Common myeloid progenitor, CD34-positive (primary cell): ENCODE measurements at regions not wholly inside any gene's neighbourhood (a gene's known extent, or its start where the extent isn't known, plus 50 kb on each side); places are given as distances from the start of the nearest gene placed in this dataset.

Experiments used
- CTCF ChIA-PET: fragments of 350-600 bp; sonication (Branson Sonifier 250); formaldehyde crosslinking; loops from one replicate; lab custom pipeline; 2021; ENCODE audit warnings: antibody characterized with exemption; lab: Charles Lee
- POLR2A ChIA-PET: fragments of 350-600 bp; sonication (Branson Sonifier 250); formaldehyde crosslinking; loops from one replicate; lab custom pipeline; 2021; ENCODE audit warnings: antibody characterized with exemption; lab: Charles Lee
- DNase-seq, 3 donors: peaks; one replicate each; pipeline versions ENCODE4 v3.0.0 to v3.0.0-alpha.2; 2013
- H3K27ac ChIP-seq, 2 experiments: 1 replicate in 1 of 2; 2 replicates in 1 of 2; pipeline ENCODE4 v1.7.0; 2013; ENCODE audit warnings: inconsistent platforms in 2 of 2, low read length in 2 of 2, mild to moderate bottlenecking in 2 of 2, low read depth in 1 of 2, moderate library complexity in 1 of 2; ENCODE audit not compliant: severe bottlenecking in 2 of 2, insufficient read depth in 1 of 2, poor library complexity in 1 of 2
- H3K27me3 ChIP-seq, 5 experiments: replicated peaks in 2 of 5; 1 replicate in 3 of 5; 2 replicates in 2 of 5; pipeline versions ENCODE4 v1.6.1 to v1.7.0; 2013; ENCODE audit warnings: low read length in 4 of 5, mild to moderate bottlenecking in 2 of 5, moderate library complexity in 2 of 5, inconsistent platforms in 1 of 5; ENCODE audit not compliant: insufficient read depth in 5 of 5, control insufficient read depth in 4 of 5
- H3K36me3 ChIP-seq, 4 experiments: 1 replicate in 2 of 4; 2 replicates in 2 of 4; pipeline versions ENCODE4 v1.6.1 to v1.7.0; 2013; ENCODE audit warnings: low read length in 3 of 4, control low read depth in 1 of 4, mild to moderate bottlenecking in 1 of 4; ENCODE audit not compliant: control insufficient read depth in 4 of 4, insufficient read depth in 4 of 4
- H3K4me1 ChIP-seq, 4 experiments: 1 replicate in 3 of 4; 2 replicates in 1 of 4; pipeline versions ENCODE4 v1.6.1 to v1.7.1; 2013; ENCODE audit warnings: low read length in 3 of 4, mild to moderate bottlenecking in 3 of 4, control low read depth in 1 of 4, inconsistent platforms in 1 of 4, moderate library complexity in 1 of 4; ENCODE audit not compliant: control insufficient read depth in 4 of 4, insufficient read depth in 4 of 4; ENCODE audit errors: control extremely low read depth in 1 of 4
- H3K4me3 ChIP-seq, 7 experiments: 1 replicate in 4 of 7; 2 replicates in 3 of 7; pipeline versions ENCODE4 v1.5.1 to v1.7.0; 2013; ENCODE audit warnings: mild to moderate bottlenecking in 7 of 7, low read length in 6 of 7, moderate library complexity in 6 of 7, inconsistent platforms in 2 of 7, low read depth in 2 of 7, control low read depth in 1 of 7; ENCODE audit not compliant: insufficient read depth in 4 of 7, control insufficient read depth in 1 of 7; ENCODE audit errors: extremely low read depth in 1 of 7
- H3K9me3 ChIP-seq, 5 experiments: 1 replicate in 4 of 5; 2 replicates in 1 of 5; pipeline versions ENCODE4 v1.6.1 to v1.7.1; 2013; ENCODE audit warnings: low read length in 4 of 5, mild to moderate bottlenecking in 2 of 5, inconsistent platforms in 1 of 5, low read depth in 1 of 5, moderate library complexity in 1 of 5; ENCODE audit not compliant: control insufficient read depth in 4 of 5, insufficient read depth in 2 of 5; ENCODE audit errors: control extremely low read depth in 1 of 5
- WGBS: methylation state at CpG from one replicate; pipeline ENCODE4 v1.1.5; 2013; ENCODE audit not compliant: insufficient coverage; 5-methylcytosine and 5-hydroxymethylcytosine counted together

- 100% methylated on average over 1 of the region's 2 CpGs for WGBS
- CTCF ChIA-PET: interaction anchor here (1.0 kb wide), 1 partner anchor 211 kb away, joined by 3 read pairs; no protein-coding TSS in a partner anchor
- no peak for DNase-seq
Observed at GRCh38 chr4:81685104-81685503, 213.4 kb upstream of the RASGEF1B start.

GRCh38 chr4:81684352-81684751, 212.6 kb upstream of the RASGEF1B start:
- Histone ChIP-seq H3K4me3 (no peak overlapping the region), H3K27me3 (no peaks in the 10 kb centered on the region), H3K36me3 (no peaks in the 10 kb centered on the region), H3K9me3 (no peaks in the 10 kb centered on the region), H3K27ac (no peak overlapping the region), H3K4me1 (no peaks in the 10 kb centered on the region)
- peak; percentile 2 to 38 (median 13) for DNase-seq
- ChIA-PET CTCF (interaction anchor here (1.2 kb wide), 1 partner anchor 168 kb away, joined by 3 read pairs; no protein-coding TSS in a partner anchor), POLR2A (no interaction called here)
- WGBS: 94% methylated on average over 4 of the region's 4 CpGs

More at GRCh38 chr4:81685104-81685503, 213.4 kb upstream of the RASGEF1B start:
- H3K9me3 ChIP-seq: no peaks in the 10 kb centered on the region
- H3K27me3 ChIP-seq: no peaks in the 10 kb centered on the region
- no peaks in the 10 kb centered on the region for H3K4me1 ChIP-seq
- POLR2A ChIA-PET: no interaction called here
- no peak overlapping the region for H3K4me3 ChIP-seq
- H3K36me3 ChIP-seq: no peaks in the 10 kb centered on the region
- no peak overlapping the region for H3K27ac ChIP-seq

GRCh38 chr4:81682492-81682891, 210.8 kb upstream of the RASGEF1B start:
- ChIA-PET CTCF (no interaction called here), POLR2A (no interaction called here)
- Histone ChIP-seq H3K9me3 (no peaks in the 10 kb centered on the region), H3K4me1 (no peaks in the 10 kb centered on the region), H3K27ac (no peak overlapping the region), H3K36me3 (no peaks in the 10 kb centered on the region), H3K27me3 (no peaks in the 10 kb centered on the region), H3K4me3 (no peak overlapping the region)
- WGBS: 100% methylated on average over 5 of the region's 6 CpGs
- no peak for DNase-seq

- ChIA-PET POLR2A (interaction anchor here (0.6 kb wide), 1 partner anchor 464 kb away, joined by 3 read pairs; the partner anchor contains the start of gene PRKG2), CTCF (no interaction called here)
- 92% methylated on average over 2 of the region's 3 CpGs for WGBS
Observed at GRCh38 chr4:81679315-81679714, 207.6 kb upstream of the RASGEF1B start.

GRCh38 chr4:81678801-81679200, 207.1 kb upstream of the RASGEF1B start:
- Histone ChIP-seq H3K27ac (no peak overlapping the region), H3K4me1 (no peaks in the 10 kb centered on the region), H3K27me3 (no peaks in the 10 kb centered on the region), H3K36me3 (no peaks in the 10 kb centered on the region), H3K9me3 (no peaks in the 10 kb centered on the region), H3K4me3 (no peak overlapping the region)
- WGBS: no CpG with 5 or more reads among the region's 3 CpGs
- POLR2A ChIA-PET: interaction anchor here (0.6 kb wide), 1 partner anchor 464 kb away, joined by 3 read pairs; the partner anchor contains the start of gene PRKG2
- CTCF ChIA-PET: no interaction called here
- no peak for DNase-seq

More at GRCh38 chr4:81679315-81679714, 207.6 kb upstream of the RASGEF1B start:
- no peak for DNase-seq
- Histone ChIP-seq H3K9me3 (no peaks in the 10 kb centered on the region), H3K27ac (no peak overlapping the region), H3K4me1 (no peaks in the 10 kb centered on the region), H3K36me3 (no peaks in the 10 kb centered on the region), H3K27me3 (no peaks in the 10 kb centered on the region), H3K4me3 (no peak overlapping the region)

GRCh38 chr4:81676537-81676936, 204.8 kb upstream of the RASGEF1B start:
- H3K9me3 ChIP-seq: no peaks in the 10 kb centered on the region
- POLR2A ChIA-PET: no interaction called here
- no peak for DNase-seq
- no peak overlapping the region for H3K27ac ChIP-seq
- H3K4me3 ChIP-seq: no peak overlapping the region
- no peaks in the 10 kb centered on the region for H3K36me3 ChIP-seq
- H3K27me3 ChIP-seq: no peaks in the 10 kb centered on the region
- WGBS: 100% methylated on average over 1 of the region's 5 CpGs
- CTCF ChIA-PET: interaction anchor here (0.6 to 1.2 kb wide), 4 partner anchors 16 to 165 kb away, joined by 3 read pairs; no protein-coding TSS in a partner anchor
- no peaks in the 10 kb centered on the region for H3K4me1 ChIP-seq

- CTCF ChIA-PET: interaction anchor here (0.6 to 1.0 kb wide), 3 partner anchors 38 to 164 kb away, joined by 3 read pairs; no protein-coding TSS in a partner anchor
- 97% methylated on average over 5 of the region's 7 CpGs for WGBS
Observed at GRCh38 chr4:81675791-81676393, 204.2 kb upstream of the RASGEF1B start.

More at GRCh38 chr4:81675791-81676393, 204.2 kb upstream of the RASGEF1B start:
- Histone ChIP-seq H3K27ac (no peak overlapping the region), H3K27me3 (no peaks in the 10 kb centered on the region), H3K4me1 (no peaks in the 10 kb centered on the region), H3K9me3 (no peaks in the 10 kb centered on the region), H3K36me3 (no peaks in the 10 kb centered on the region), H3K4me3 (no peak overlapping the region)
- POLR2A ChIA-PET: no interaction called here
- DNase-seq: no peak
